Prostate gland (tissue), 2 donors: ENCODE measurements at regions not wholly inside any gene's neighbourhood (a gene's known extent, or its start where the extent isn't known, plus 50 kb on each side); places are given as distances from the start of the nearest gene placed in this dataset.

Source experiments
- POLR2A ChIP-seq: fragments of 450-650 bp; IDR thresholded peaks from one replicate; pipeline ENCODE4 v1.6.1; 2016; ENCODE audit warnings: antibody characterized with exemption, mild to moderate bottlenecking
- POLR2AphosphoS5 ChIP-seq: sonication (generic); formaldehyde crosslinking; IDR thresholded peaks from one replicate; pipeline ENCODE4 v1.6.1; 2017; ENCODE audit warnings: antibody characterized with exemption
- TF ChIP-seq, protein P1 (sequence below), 4 experiments: fragments of 200-600 bp in 2 of 4; fragments of 450-650 bp in 2 of 4; sonication (generic) in 2 of 4; IDR thresholded peaks; 1 replicate in 3 of 4; 2 replicates in 1 of 4; pipeline ENCODE4 v1.5.1; 2016 to 2019; ENCODE audit warnings: antibody characterized with exemption in 4 of 4, mild to moderate bottlenecking in 2 of 4, moderate library complexity in 2 of 4

DNA sequence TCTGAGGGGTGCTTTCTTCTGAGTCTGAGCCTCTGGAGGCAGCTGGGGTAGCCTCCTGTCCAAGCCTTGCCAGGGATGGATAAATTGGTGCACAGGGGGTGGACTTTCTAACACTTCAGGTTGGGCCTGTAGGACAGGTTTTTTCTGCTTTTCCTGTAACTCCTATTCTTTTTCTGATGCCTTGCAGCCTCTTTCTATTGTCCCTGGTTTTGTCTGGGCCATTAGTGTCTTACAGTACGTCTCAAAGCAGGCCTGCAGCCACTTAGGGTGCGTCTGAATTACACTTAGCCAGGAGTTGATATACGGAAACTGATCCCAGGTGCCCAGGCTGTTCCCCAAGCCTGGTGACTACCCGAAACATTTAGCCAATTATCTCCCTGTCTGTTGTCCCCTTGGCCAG, 213.3 kb upstream of the HTR2A start:
- TF ChIP-seq, protein P1, sequence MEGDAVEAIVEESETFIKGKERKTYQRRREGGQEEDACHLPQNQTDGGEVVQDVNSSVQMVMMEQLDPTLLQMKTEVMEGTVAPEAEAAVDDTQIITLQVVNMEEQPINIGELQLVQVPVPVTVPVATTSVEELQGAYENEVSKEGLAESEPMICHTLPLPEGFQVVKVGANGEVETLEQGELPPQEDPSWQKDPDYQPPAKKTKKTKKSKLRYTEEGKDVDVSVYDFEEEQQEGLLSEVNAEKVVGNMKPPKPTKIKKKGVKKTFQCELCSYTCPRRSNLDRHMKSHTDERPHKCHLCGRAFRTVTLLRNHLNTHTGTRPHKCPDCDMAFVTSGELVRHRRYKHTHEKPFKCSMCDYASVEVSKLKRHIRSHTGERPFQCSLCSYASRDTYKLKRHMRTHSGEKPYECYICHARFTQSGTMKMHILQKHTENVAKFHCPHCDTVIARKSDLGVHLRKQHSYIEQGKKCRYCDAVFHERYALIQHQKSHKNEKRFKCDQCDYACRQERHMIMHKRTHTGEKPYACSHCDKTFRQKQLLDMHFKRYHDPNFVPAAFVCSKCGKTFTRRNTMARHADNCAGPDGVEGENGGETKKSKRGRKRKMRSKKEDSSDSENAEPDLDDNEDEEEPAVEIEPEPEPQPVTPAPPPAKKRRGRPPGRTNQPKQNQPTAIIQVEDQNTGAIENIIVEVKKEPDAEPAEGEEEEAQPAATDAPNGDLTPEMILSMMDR (IDR thresholded peaks at IDR 0.05): no peak
- TF ChIP-seq POLR2AphosphoS5: no peak
- no peak for TF ChIP-seq POLR2A
